ENCODE measurements at regions not wholly inside any gene's neighbourhood (a gene's known extent, or its start where the extent isn't known, plus 50 kb on each side); places are given as distances from the start of the nearest gene placed in this dataset.

DNA sequence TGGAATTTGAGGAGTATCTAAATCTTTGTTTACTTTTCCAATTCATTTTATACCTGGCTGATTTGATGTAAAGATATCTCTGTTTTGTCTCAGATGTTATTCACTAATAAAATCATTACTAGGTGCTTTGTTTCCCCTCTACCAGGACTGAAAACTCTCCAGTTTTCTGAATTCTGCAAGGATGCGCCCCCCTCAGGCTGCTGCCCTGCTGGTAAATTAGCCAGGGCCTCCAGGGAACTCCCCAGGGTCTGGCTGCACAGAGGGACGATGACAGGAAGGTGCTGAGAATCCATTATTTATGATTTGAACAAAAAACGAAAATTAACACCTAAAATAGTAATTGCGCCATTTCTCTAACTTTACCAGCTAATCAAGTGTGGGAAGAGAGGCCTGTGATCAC lies 541.2 kb upstream of the POU3F3 start:
- no peaks in the 10 kb centered on the region for H3K36me3 ChIP-seq
- intact Hi-C loops (cut with DNase I; ENCODE audit: low total_unique reads): no loop called here
- 47 to 56% (median 53%) methylated on average over 4 of the region's 4 CpGs for WGBS, 5 donors
- H3K4me3 ChIP-seq: no peak overlapping the region
- H3K27ac ChIP-seq: no peak overlapping the region
- TF ChIP-seq POLR2AphosphoS5 (IDR thresholded peaks at IDR 0.05) (no peak), POLR2A (IDR thresholded peaks at IDR 0.05) (no peak)
- TF ChIP-seq, protein P1, sequence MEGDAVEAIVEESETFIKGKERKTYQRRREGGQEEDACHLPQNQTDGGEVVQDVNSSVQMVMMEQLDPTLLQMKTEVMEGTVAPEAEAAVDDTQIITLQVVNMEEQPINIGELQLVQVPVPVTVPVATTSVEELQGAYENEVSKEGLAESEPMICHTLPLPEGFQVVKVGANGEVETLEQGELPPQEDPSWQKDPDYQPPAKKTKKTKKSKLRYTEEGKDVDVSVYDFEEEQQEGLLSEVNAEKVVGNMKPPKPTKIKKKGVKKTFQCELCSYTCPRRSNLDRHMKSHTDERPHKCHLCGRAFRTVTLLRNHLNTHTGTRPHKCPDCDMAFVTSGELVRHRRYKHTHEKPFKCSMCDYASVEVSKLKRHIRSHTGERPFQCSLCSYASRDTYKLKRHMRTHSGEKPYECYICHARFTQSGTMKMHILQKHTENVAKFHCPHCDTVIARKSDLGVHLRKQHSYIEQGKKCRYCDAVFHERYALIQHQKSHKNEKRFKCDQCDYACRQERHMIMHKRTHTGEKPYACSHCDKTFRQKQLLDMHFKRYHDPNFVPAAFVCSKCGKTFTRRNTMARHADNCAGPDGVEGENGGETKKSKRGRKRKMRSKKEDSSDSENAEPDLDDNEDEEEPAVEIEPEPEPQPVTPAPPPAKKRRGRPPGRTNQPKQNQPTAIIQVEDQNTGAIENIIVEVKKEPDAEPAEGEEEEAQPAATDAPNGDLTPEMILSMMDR (IDR thresholded peaks at IDR 0.05 in 8 of 11, conservative IDR thresholded peaks at IDR 0.05 in 3 of 11): no peak
- H3K27me3 ChIP-seq (replicated peaks in 1 of 7): no peaks in the 10 kb centered on the region
- peaks cover 0 to 11% (median 6%) of the 10 kb centered on the region in 8 donors for H3K9me3 ChIP-seq
- DNase-seq: no peak
- H3K4me1 ChIP-seq: no peaks in the 10 kb centered on the region

DNA sequence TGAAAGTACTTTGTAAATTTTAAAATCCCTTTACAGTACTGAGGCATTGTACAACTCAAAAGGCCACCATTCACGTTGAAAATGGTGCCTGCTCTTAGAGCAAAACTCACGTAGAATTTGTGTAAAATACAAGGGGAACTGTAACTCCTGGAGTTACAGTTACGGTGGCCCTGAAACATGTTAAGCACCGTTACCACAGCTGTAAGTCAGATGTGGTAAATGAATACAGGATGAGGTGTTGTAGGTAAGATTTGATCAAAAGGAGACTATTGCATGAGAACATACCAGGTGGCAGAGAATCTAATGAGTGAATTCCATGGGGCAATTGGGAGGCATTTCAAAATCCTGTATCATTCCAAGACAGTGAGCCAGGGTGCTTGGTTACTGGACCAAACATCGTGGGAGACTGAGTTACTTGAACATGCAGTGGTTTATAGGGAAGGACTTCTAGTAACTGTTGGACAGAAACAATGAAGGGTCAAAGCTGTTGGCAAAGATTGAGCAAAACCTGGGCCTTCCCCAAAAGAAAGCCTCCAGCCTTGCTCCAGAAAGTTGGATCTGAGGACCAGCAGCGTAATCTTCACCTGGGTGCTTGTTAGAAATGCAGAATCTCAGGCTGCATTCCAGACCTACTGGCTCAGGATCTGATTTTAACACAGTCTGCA lies 535.8 kb upstream of the POU3F3 start:
- Histone ChIP-seq H3K4me3 (no peak overlapping the region), H3K36me3 (no peaks in the 10 kb centered on the region), H3K4me1 (no peaks in the 10 kb centered on the region), H3K27ac (no peak overlapping the region), H3K9me3 (no peaks in the 10 kb centered on the region), H3K27me3 (replicated peaks in 1 of 7) (peaks cover 0 to 13% (median 0%) of the 10 kb centered on the region in 7 donors)
- WGBS, 5 donors: 70 to 84% (median 78%) methylated on average over 6 of the region's 6 CpGs
- intact Hi-C loops (cut with DNase I; ENCODE audit: low total_unique reads): no loop called here
- TF ChIP-seq, protein P1 (IDR thresholded peaks at IDR 0.05 in 8 of 11, conservative IDR thresholded peaks at IDR 0.05 in 3 of 11): no peak
- TF ChIP-seq POLR2AphosphoS5 (IDR thresholded peaks at IDR 0.05) (no peak), POLR2A (IDR thresholded peaks at IDR 0.05) (no peak)
- no peak for DNase-seq

DNA sequence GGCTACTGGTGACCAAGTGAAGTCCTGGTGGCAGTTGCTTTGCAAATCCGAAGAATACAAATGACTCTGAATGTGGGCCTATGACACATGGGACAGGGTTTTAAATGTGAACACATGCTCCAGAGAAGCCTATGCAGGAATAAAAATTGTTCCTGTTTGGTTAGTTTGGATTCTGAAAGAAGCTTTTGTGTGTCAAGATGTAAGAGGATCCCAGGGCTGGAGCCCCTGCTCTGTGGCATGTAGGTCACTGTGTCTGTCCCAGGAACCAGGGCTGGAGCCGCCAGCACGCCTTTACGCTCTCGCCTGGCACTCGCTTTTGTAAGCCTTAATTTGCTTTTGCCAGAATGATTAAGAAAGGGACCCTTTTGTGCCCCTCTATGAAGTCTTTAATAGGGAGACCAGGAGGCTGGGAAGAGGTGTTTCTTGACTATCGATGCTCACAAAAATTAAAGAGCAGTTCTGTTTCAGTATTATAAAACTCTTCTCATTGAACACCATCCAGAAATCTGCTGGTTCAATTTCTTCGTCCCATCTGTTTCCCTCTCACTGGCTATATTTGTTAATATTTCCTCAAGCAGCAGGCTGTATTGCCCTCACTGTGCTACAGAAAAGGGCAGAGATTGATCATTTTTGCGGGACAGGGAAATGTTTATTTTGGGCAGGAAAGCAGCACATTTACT lies 532.7 kb upstream of the POU3F3 start:
- no peak for TF ChIP-seq POLR2A (IDR thresholded peaks at IDR 0.05)
- Histone ChIP-seq H3K36me3 (no peaks in the 10 kb centered on the region), H3K4me3 (no peak overlapping the region), H3K27ac (no peak overlapping the region), H3K9me3 (no peaks in the 10 kb centered on the region), H3K4me1 (no peaks in the 10 kb centered on the region), H3K27me3 (replicated peaks in 1 of 7) (peaks cover 0 to 23% (median 0%) of the 10 kb centered on the region in 7 donors)
- no peak for DNase-seq
- intact Hi-C loops (cut with DNase I; ENCODE audit: low total_unique reads): no loop called here
- WGBS, 5 donors: 67 to 71% (median 69%) methylated on average over 9 of the region's 9 CpGs

DNA sequence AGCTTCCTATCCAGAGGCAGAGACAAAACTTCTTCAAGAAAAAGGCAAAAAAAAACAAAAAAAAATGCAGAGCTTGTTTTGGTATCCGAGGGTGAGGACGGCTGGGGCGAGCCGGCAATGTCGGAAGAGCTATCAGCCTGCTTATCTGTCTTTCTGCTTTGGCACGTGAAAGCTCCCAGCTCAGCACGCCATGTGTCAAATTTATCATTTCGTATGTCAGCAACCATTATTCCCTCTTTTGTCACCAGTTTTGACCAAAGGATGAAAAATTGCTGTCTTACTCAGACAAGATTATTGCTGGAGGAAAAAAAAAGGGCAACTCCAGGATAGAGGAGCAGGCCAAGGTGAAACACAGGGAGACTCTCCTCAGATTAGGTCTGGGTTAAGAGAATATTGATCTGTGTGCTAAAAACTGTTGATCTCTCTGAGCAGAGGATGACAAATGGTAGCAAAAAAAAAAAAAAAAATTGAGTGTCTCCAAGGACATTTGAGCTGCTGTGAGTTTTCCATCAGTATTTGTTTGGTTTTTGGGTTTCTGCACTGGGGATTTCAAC lies 532.0 kb upstream of the POU3F3 start:
- H3K36me3 ChIP-seq: no peaks in the 10 kb centered on the region
- no peak for DNase-seq
- peaks cover 0 to 25% (median 0%) of the 10 kb centered on the region in 7 donors for H3K27me3 ChIP-seq (replicated peaks in 1 of 7)
- H3K4me1 ChIP-seq: no peaks in the 10 kb centered on the region
- 10 to 16% (median 13%) methylated on average over 8 of the region's 8 CpGs for WGBS, 5 donors
- TF ChIP-seq, protein P1 (IDR thresholded peaks at IDR 0.05 in 8 of 11, conservative IDR thresholded peaks at IDR 0.05 in 3 of 11): no peak
- TF ChIP-seq POLR2A (IDR thresholded peaks at IDR 0.05) (no peak), POLR2AphosphoS5 (IDR thresholded peaks at IDR 0.05) (no peak)
- intact Hi-C loops (cut with DNase I; ENCODE audit: low total_unique reads): no loop called here
- H3K9me3 ChIP-seq: no peaks in the 10 kb centered on the region
- H3K27ac ChIP-seq: no peak overlapping the region
- H3K4me3 ChIP-seq: no peak overlapping the region

Measured in spleen (tissue), 11 donors.